ENCODE measurements at regions not wholly inside any gene's neighbourhood (a gene's known extent, or its start where the extent isn't known, plus 50 kb on each side); places are given as distances from the start of the nearest gene placed in this dataset.

GRCh38 chr16:62638324-62638911 is 602.2 kb upstream of the CDH8 start:
- H3K9me3 Mint-ChIP-seq: no peaks in the 10 kb centered on the region
- Histone ChIP-seq H4K91ac (ENCODE audit: insufficient read length, low read depth, low read length) (no peak overlapping the region), H3K9ac (ENCODE audit: extremely low read depth, insufficient read length, low read length) (no peak overlapping the region), H3K18ac (ENCODE audit: insufficient read length, low read depth, low read length) (no peak overlapping the region), H3K56ac (ENCODE audit: insufficient read length, low read depth, low read length) (no peak overlapping the region), H3K4me1 (ENCODE audit: insufficient read depth, low read length) (no peaks in the 10 kb centered on the region), H4K20me1 (ENCODE audit: control insufficient read depth, insufficient read depth, insufficient read length) (no peaks in the 10 kb centered on the region), H2AK5ac (ENCODE audit: insufficient read length, low read length) (no peak overlapping the region), H3K23me2 (ENCODE audit: insufficient read length, low read depth, low read length, poor library complexity, severe bottlenecking) (no peaks in the 10 kb centered on the region), H3K4ac (ENCODE audit: low read depth, low read length) (no peak overlapping the region), H3K79me2 (ENCODE audit: insufficient read depth, low read length) (no peaks in the 10 kb centered on the region), H2BK12ac (ENCODE audit: insufficient read length, low read depth, low read length) (no peak overlapping the region), H3T11ph (ENCODE audit: low read length) (no peak overlapping the region), H3K79me1 (ENCODE audit: insufficient read depth, low read depth, low read length, poor library complexity, severe bottlenecking) (no peaks in the 10 kb centered on the region), H3K27me3 (ENCODE audit: insufficient read depth, low read length) (no peaks in the 10 kb centered on the region), H2BK120ac (ENCODE audit: low read depth, low read length, poor library complexity, severe bottlenecking) (no peak overlapping the region), H3K14ac (ENCODE audit: insufficient read depth, low read length) (no peak overlapping the region), H2BK5ac (ENCODE audit: insufficient read length, low read length) (no peak overlapping the region), H4K8ac (replicated peaks; ENCODE audit: insufficient read length, low read depth, low read length) (no peak overlapping the region), H2BK15ac (ENCODE audit: low read depth, low read length) (no peak overlapping the region), H4K5ac (ENCODE audit: insufficient read length, low read depth, low read length) (no peak overlapping the region), H3K23ac (ENCODE audit: insufficient read length, low read depth, low read length) (no peak overlapping the region), H3K27ac (ENCODE audit: insufficient read length, low read depth, low read length) (no peak overlapping the region), H3K4me2 (ENCODE audit: insufficient read depth, insufficient read length, low read length) (no peak overlapping the region), H3K9me3 (ENCODE audit: control insufficient read depth, low read depth, low read length) (no peaks in the 10 kb centered on the region), H2BK20ac (ENCODE audit: low read depth, low read length, poor library complexity, severe bottlenecking) (no peak overlapping the region), H2AFZ (ENCODE audit: low read length) (no peak overlapping the region)
- no peaks in the 10 kb centered on the region for H3K36me3 Mint-ChIP-seq (ENCODE audit: insufficient read depth in 1 of 3, low read depth in 3 of 3)
- DNase-seq: no peak
- no peaks in the 10 kb centered on the region for H3K27me3 Mint-ChIP-seq (ENCODE audit: low read depth)
- no peak overlapping the region; a peak in 1 of 7 replicates for H3K27ac Mint-ChIP-seq
- H3K4me1 Mint-ChIP-seq: no peaks in the 10 kb centered on the region
- no peak overlapping the region for H3K4me3 Mint-ChIP-seq
- WGBS (ENCODE audit: extremely low coverage, insufficient read length, low lambda C conversion rate): no CpG with 5 or more reads among the region's 4 CpGs
- TF ChIP-seq CTCF (conservative IDR thresholded peaks at IDR 0.05): no peak

Data from H9 (cell line).